Stomach (tissue), 8 donors: ENCODE measurements at regions not wholly inside any gene's neighbourhood (a gene's known extent, or its start where the extent isn't known, plus 50 kb on each side); places are given as distances from the start of the nearest gene placed in this dataset.

Experiments used
- DNase-seq, 2 donors: peaks; one replicate each; pipeline versions ENCODE4 v3.0.0 to v3.0.0-alpha.2; 2013 to 2019
- H3K27ac ChIP-seq, 5 donors: fragments of 200-600 bp in 4 of 5; sonication (generic) in 4 of 5; one replicate each; pipeline ENCODE4 v1.5.1; 2013 to 2019; ENCODE audit warnings: mild to moderate bottlenecking in 1 of 5, moderate library complexity in 1 of 5
- H3K27me3 ChIP-seq, 3 donors: fragments of 200-600 bp; sonication (generic); one replicate each; pipeline ENCODE4 v1.5.1; 2017 to 2019; ENCODE audit warnings: mixed run types in 1 of 3
- H3K36me3 ChIP-seq, 4 donors: fragments of 200-600 bp; sonication (generic); 1 replicate in 3 of 4; 2 replicates in 1 of 4; pipeline ENCODE4 v1.5.1; 2016 to 2019
- H3K4me1 ChIP-seq, 4 donors: fragments of 200-600 bp; sonication (generic); one replicate each; pipeline ENCODE4 v1.5.1; 2016 to 2019
- H3K4me3 ChIP-seq, 4 donors: fragments of 200-600 bp; sonication (generic) in 3 of 4; one replicate each; pipeline ENCODE4 v1.5.1; 2016 to 2019; ENCODE audit warnings: mild to moderate bottlenecking in 1 of 4
- H3K9me3 ChIP-seq, 4 donors: fragments of 200-600 bp; sonication (generic); one replicate each; pipeline ENCODE4 v1.5.1; 2016 to 2019
- EP300 ChIP-seq: sonication (generic); formaldehyde crosslinking; IDR thresholded peaks from one replicate; pipeline ENCODE4 v1.6.1; 2017; ENCODE audit warnings: antibody characterized with exemption
- POLR2A ChIP-seq, 4 donors: fragments of 450-650 bp; IDR thresholded peaks; one replicate each; pipeline ENCODE4 v1.6.1; 2016; ENCODE audit warnings: antibody characterized with exemption in 4 of 4, control low read depth in 2 of 4, mild to moderate bottlenecking in 1 of 4, moderate library complexity in 1 of 4
- POLR2AphosphoS5 ChIP-seq, 3 donors: sonication (generic); formaldehyde crosslinking; IDR thresholded peaks; one replicate each; pipeline ENCODE4 v1.6.1; 2016; ENCODE audit warnings: antibody characterized with exemption in 3 of 3
- WGBS, 5 donors: extraction: QIAGEN DNeasy Blood & Tissue Kit in 3 of 5; methylation state at CpG; one replicate each; pipeline versions ENCODE4 v1.1.5 to v1.1.7; 2013 to 2018; 5-methylcytosine and 5-hydroxymethylcytosine counted together
- intact Hi-C: fragments of 100-400 bp; cut with DNase I; formaldehyde crosslinking; loops from one replicate; pipeline ENCODE4 v1.15.1; 2023; ENCODE audit warnings: low total_unique reads
- TF ChIP-seq, protein P1 (sequence below), 7 experiments: fragments of 450-650 bp in 4 of 7; fragments of 200-600 bp in 3 of 7; sonication (generic) in 3 of 7; IDR thresholded peaks; one replicate each; pipeline ENCODE4 v1.5.1; 2016 to 2019; ENCODE audit warnings: antibody characterized with exemption in 7 of 7, control low read depth in 2 of 7, mild to moderate bottlenecking in 1 of 7
- donor health status: healthy with polysubstance abuse.
- donor health status: Bipolar disorder and iron deficiency.
- donor health status: healthy.

DNA sequence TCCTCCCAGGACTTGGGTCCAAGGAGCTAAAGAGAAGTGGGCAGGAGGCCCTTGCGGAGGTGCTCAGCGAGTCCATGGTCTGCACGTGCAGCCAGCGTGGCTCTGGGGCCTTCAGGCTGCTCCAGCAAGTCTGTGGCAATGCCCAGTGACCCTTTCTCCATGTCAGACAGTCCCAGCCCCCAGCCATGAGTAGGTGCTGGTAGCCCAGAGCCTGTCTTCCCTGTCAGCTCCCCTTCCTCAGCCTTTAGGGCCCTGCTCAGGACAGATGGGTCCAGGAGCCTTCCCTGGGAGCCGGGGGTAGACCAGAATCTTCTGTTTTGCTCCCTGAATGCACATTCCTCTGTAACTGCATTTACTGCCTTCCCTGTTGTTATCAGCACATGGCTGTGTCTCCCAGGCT is 147.2 kb upstream of the IRX2 start:
- Histone ChIP-seq H3K27me3 (no peaks in the 10 kb centered on the region), H3K4me3 (no peak overlapping the region), H3K4me1 (no peaks in the 10 kb centered on the region), H3K9me3 (peaks cover 0 to 9% (median 4%) of the 10 kb centered on the region in 4 donors), H3K36me3 (no peaks in the 10 kb centered on the region), H3K27ac (no peak overlapping the region)
- no peak for DNase-seq
- TF ChIP-seq POLR2A (IDR thresholded peaks at IDR 0.05) (no peak), POLR2AphosphoS5 (IDR thresholded peaks at IDR 0.05) (no peak), EP300 (no peak)
- TF ChIP-seq, protein P1, sequence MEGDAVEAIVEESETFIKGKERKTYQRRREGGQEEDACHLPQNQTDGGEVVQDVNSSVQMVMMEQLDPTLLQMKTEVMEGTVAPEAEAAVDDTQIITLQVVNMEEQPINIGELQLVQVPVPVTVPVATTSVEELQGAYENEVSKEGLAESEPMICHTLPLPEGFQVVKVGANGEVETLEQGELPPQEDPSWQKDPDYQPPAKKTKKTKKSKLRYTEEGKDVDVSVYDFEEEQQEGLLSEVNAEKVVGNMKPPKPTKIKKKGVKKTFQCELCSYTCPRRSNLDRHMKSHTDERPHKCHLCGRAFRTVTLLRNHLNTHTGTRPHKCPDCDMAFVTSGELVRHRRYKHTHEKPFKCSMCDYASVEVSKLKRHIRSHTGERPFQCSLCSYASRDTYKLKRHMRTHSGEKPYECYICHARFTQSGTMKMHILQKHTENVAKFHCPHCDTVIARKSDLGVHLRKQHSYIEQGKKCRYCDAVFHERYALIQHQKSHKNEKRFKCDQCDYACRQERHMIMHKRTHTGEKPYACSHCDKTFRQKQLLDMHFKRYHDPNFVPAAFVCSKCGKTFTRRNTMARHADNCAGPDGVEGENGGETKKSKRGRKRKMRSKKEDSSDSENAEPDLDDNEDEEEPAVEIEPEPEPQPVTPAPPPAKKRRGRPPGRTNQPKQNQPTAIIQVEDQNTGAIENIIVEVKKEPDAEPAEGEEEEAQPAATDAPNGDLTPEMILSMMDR (IDR thresholded peaks at IDR 0.05): no peak
- 58 to 83% (median 67%) methylated on average over 1 to 5 of the region's 5 CpGs for WGBS, 5 donors
- intact Hi-C loops: no loop called here

DNA sequence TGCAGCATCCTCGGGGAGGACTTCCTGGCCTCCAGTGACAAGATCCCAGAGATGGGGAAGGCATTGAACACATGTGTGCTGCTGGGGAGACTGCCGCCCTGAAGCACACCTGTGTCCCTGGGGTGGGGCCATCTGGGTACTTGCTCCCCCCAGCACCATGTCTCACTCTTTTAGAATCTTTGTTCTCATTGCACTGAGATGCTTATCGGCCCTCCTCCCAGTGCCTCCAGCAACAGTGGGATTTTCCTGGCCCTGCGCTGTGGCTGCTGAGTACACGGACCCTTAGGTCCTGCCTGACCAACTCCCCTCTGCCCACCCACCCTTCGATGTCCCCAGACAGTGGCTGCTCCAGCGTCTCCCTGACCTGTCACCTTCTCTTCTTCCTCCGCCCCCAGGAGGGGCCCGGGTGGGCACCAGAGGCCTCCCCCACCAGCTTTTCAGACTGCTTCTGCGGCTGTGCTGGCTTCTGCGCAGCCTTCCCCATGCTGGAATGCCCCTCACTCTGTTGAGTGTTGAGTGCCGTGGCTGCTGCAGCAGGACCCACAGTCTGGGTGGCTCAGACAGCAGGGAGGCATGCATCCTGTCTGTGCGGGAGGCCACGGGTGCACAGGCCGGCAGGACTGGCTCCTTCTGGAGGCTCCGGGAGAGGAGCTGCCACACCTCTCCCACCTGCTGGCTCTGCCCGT is 145.9 kb upstream of the IRX2 start:
- Histone ChIP-seq H3K4me3 (no peak overlapping the region), H3K27ac (no peak overlapping the region), H3K27me3 (no peaks in the 10 kb centered on the region), H3K4me1 (no peaks in the 10 kb centered on the region), H3K9me3 (peaks cover 0 to 9% (median 4%) of the 10 kb centered on the region in 4 donors), H3K36me3 (no peaks in the 10 kb centered on the region)
- DNase-seq: no peak
- intact Hi-C loops: no loop called here
- TF ChIP-seq EP300: no peak
- TF ChIP-seq POLR2AphosphoS5 (IDR thresholded peaks at IDR 0.05): no peak
- TF ChIP-seq POLR2A (IDR thresholded peaks at IDR 0.05): no peak
- TF ChIP-seq, protein P1 (IDR thresholded peaks at IDR 0.05): no peak
- 73 to 82% (median 73%) methylated on average over 13 to 17 of the region's 17 CpGs for WGBS, 5 donors

DNA sequence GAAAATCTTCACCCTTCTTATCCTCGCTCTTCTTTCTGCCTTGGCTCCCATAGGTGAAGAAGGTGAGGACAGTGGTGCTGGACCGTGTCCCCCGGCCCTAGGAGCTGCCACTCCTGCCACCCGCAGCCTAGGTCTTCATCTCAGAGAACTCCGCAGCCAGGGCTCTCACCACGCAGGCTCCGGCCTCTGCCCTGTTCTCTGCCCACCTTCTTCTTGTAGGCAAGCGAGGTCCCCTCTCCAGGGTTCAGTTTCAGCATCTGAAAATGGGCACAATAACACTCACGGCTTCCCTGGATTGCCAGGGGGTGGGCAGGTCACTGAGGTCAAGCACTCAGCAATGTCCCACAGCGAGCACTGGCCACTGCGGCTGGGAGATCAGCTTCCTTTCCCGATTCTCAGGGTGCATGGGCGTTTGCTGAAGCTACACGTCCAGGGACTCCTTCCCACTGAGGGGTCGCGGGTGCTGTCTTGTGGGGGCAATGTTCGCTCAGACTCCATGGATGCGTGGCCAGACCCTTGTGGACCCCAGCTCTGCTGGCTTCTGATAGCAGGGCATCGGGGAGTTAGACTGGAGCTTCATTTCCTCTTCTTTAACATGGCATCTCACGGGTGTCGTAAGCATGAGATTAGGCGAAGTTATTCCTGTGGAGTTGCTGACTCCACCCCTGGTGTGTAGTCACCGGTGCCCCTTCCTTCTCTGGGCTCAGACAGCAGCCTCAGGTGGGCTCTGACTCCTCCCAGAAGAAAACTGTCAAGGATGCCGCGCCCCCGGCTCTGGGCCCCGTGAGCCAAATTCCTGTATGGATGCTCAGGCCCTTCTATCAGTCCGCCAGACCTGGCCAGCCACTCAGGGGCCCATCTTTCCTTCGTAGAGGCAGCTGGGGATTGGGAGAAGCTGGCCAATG is 145.1 kb upstream of the IRX2 start:
- WGBS, 5 donors: 81 to 85% (median 84%) methylated on average over 22 to 29 of the region's 29 CpGs
- no peak overlapping the region for H3K4me3 ChIP-seq
- H3K9me3 ChIP-seq: peaks cover 0 to 9% (median 4%) of the 10 kb centered on the region in 4 donors
- no peak for DNase-seq
- no peaks in the 10 kb centered on the region for H3K27me3 ChIP-seq
- no peaks in the 10 kb centered on the region for H3K4me1 ChIP-seq
- intact Hi-C loops: no loop called here
- TF ChIP-seq POLR2AphosphoS5 (IDR thresholded peaks at IDR 0.05) (no peak), EP300 (no peak), POLR2A (IDR thresholded peaks at IDR 0.05) (no peak)
- TF ChIP-seq, protein P1 (IDR thresholded peaks at IDR 0.05): no peak
- no peaks in the 10 kb centered on the region for H3K36me3 ChIP-seq
- no peak overlapping the region for H3K27ac ChIP-seq

DNA sequence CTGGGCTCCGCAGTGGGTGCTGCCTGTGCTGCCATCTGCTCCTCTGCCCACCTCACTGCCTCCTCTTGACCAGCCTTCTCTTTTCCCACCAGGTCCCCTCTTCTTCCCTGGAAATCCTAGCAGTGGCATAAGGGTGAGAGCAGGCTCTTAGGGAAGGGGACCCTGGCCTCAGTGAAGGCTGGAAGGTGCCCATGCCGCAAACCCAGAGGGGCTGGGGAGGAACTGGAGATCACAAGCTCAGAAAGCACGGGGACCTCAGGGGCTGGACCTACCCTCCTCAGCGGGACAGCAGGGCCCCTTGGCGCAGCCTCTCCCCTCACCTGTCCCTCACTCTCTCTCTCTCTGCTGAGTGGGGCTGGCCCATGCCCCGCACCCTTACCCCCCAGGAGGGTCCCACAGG is 144.4 kb upstream of the IRX2 start:
- Histone ChIP-seq H3K27me3 (no peaks in the 10 kb centered on the region), H3K4me3 (no peak overlapping the region), H3K9me3 (peaks cover 0 to 6% (median 4%) of the 10 kb centered on the region in 4 donors), H3K4me1 (no peaks in the 10 kb centered on the region), H3K36me3 (no peaks in the 10 kb centered on the region), H3K27ac (no peak overlapping the region)
- intact Hi-C loops: no loop called here
- DNase-seq: no peak
- TF ChIP-seq POLR2A (IDR thresholded peaks at IDR 0.05): no peak
- TF ChIP-seq, protein P1 (IDR thresholded peaks at IDR 0.05): no peak
- whole genome bisulfite sequencing, 5 donors: 78 to 93% (median 85%) methylated on average over 4 to 6 of the region's 6 CpGs
